Stomach (tissue), 8 donors: ENCODE measurements at regions not wholly inside any gene's neighbourhood (a gene's known extent, or its start where the extent isn't known, plus 50 kb on each side); places are given as distances from the start of the nearest gene placed in this dataset.

Source experiments
- DNase-seq, 2 donors: peaks; one replicate each; pipeline versions ENCODE4 v3.0.0 to v3.0.0-alpha.2; 2013 to 2019
- H3K27ac ChIP-seq, 5 donors: fragments of 200-600 bp in 4 of 5; sonication (generic) in 4 of 5; one replicate each; pipeline ENCODE4 v1.5.1; 2013 to 2019; ENCODE audit warnings: mild to moderate bottlenecking in 1 of 5, moderate library complexity in 1 of 5
- H3K27me3 ChIP-seq, 3 donors: fragments of 200-600 bp; sonication (generic); one replicate each; pipeline ENCODE4 v1.5.1; 2017 to 2019; ENCODE audit warnings: mixed run types in 1 of 3
- H3K36me3 ChIP-seq, 4 donors: fragments of 200-600 bp; sonication (generic); 1 replicate in 3 of 4; 2 replicates in 1 of 4; pipeline ENCODE4 v1.5.1; 2016 to 2019
- H3K4me1 ChIP-seq, 4 donors: fragments of 200-600 bp; sonication (generic); one replicate each; pipeline ENCODE4 v1.5.1; 2016 to 2019
- H3K4me3 ChIP-seq, 4 donors: fragments of 200-600 bp; sonication (generic) in 3 of 4; one replicate each; pipeline ENCODE4 v1.5.1; 2016 to 2019; ENCODE audit warnings: mild to moderate bottlenecking in 1 of 4
- H3K9me3 ChIP-seq, 4 donors: fragments of 200-600 bp; sonication (generic); one replicate each; pipeline ENCODE4 v1.5.1; 2016 to 2019
- EP300 ChIP-seq: sonication (generic); formaldehyde crosslinking; IDR thresholded peaks from one replicate; pipeline ENCODE4 v1.6.1; 2017; ENCODE audit warnings: antibody characterized with exemption
- POLR2A ChIP-seq, 4 donors: fragments of 450-650 bp; IDR thresholded peaks; one replicate each; pipeline ENCODE4 v1.6.1; 2016; ENCODE audit warnings: antibody characterized with exemption in 4 of 4, control low read depth in 2 of 4, mild to moderate bottlenecking in 1 of 4, moderate library complexity in 1 of 4
- POLR2AphosphoS5 ChIP-seq, 3 donors: sonication (generic); formaldehyde crosslinking; IDR thresholded peaks; one replicate each; pipeline ENCODE4 v1.6.1; 2016; ENCODE audit warnings: antibody characterized with exemption in 3 of 3
- WGBS, 5 donors: extraction: QIAGEN DNeasy Blood & Tissue Kit in 3 of 5; methylation state at CpG; one replicate each; pipeline versions ENCODE4 v1.1.5 to v1.1.7; 2013 to 2018; 5-methylcytosine and 5-hydroxymethylcytosine counted together
- intact Hi-C: fragments of 100-400 bp; cut with DNase I; formaldehyde crosslinking; loops from one replicate; pipeline ENCODE4 v1.15.1; 2023; ENCODE audit warnings: low total_unique reads
- TF ChIP-seq, protein P1 (sequence below), 7 experiments: fragments of 450-650 bp in 4 of 7; fragments of 200-600 bp in 3 of 7; sonication (generic) in 3 of 7; IDR thresholded peaks; one replicate each; pipeline ENCODE4 v1.5.1; 2016 to 2019; ENCODE audit warnings: antibody characterized with exemption in 7 of 7, control low read depth in 2 of 7, mild to moderate bottlenecking in 1 of 7
- donor health status: healthy with polysubstance abuse.
- donor health status: Bipolar disorder and iron deficiency.
- donor health status: healthy.

GRCh38 chr14:87268997-87269396, 724.0 kb downstream of the GALC start:
- intact Hi-C loops, result no loop called here
- no peaks in the 10 kb centered on the region for H3K4me1 ChIP-seq
- TF ChIP-seq POLR2AphosphoS5 (IDR thresholded peaks at IDR 0.05) (no peak), EP300 (no peak), POLR2A (IDR thresholded peaks at IDR 0.05) (no peak)
- TF ChIP-seq, protein P1, sequence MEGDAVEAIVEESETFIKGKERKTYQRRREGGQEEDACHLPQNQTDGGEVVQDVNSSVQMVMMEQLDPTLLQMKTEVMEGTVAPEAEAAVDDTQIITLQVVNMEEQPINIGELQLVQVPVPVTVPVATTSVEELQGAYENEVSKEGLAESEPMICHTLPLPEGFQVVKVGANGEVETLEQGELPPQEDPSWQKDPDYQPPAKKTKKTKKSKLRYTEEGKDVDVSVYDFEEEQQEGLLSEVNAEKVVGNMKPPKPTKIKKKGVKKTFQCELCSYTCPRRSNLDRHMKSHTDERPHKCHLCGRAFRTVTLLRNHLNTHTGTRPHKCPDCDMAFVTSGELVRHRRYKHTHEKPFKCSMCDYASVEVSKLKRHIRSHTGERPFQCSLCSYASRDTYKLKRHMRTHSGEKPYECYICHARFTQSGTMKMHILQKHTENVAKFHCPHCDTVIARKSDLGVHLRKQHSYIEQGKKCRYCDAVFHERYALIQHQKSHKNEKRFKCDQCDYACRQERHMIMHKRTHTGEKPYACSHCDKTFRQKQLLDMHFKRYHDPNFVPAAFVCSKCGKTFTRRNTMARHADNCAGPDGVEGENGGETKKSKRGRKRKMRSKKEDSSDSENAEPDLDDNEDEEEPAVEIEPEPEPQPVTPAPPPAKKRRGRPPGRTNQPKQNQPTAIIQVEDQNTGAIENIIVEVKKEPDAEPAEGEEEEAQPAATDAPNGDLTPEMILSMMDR (IDR thresholded peaks at IDR 0.05), result no peak
- peaks cover 0 to 7% (median 0%) of the 10 kb centered on the region in 4 donors for H3K9me3 ChIP-seq
- H3K36me3 ChIP-seq, result no peaks in the 10 kb centered on the region
- no peaks in the 10 kb centered on the region for H3K27me3 ChIP-seq
- DNase-seq, result no peak
- 31 to 55% (median 41%) methylated on average over 2 of the region's 2 CpGs for WGBS, 5 donors
- H3K4me3 ChIP-seq, result no peak overlapping the region
- H3K27ac ChIP-seq, result no peak overlapping the region

DNA sequence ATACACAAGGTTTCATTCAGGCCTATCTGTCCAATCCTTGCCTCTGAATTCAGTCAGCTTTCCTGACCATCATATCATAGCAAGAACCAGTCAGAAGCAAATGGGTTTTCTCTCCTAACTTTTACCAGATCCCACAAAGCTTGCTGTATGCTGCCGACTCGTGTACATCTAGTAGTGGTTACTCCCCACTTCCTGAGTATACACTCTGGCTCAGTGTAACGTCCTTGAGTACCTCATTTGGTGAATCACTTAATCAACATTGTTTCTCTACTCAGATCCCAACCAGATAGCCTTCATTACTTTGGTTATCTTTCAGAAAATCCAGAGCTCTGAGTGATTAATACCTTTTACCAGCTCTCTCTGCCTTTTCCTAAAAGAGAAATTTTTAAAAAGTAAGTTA, 728.2 kb downstream of the GALC start:
- 59 to 81% (median 66%) methylated on average over 3 of the region's 3 CpGs for whole genome bisulfite sequencing, 5 donors
- Histone ChIP-seq H3K9me3 (peaks cover 0 to under 1% (median 0%) of the 10 kb centered on the region in 4 donors), H3K27ac (no peak overlapping the region), H3K4me3 (no peak overlapping the region), H3K27me3 (no peaks in the 10 kb centered on the region), H3K36me3 (no peaks in the 10 kb centered on the region), H3K4me1 (no peaks in the 10 kb centered on the region)
- intact Hi-C loops, result no loop called here
- no peak for DNase-seq
- TF ChIP-seq, protein P1 (IDR thresholded peaks at IDR 0.05), result no peak
- TF ChIP-seq POLR2AphosphoS5 (IDR thresholded peaks at IDR 0.05) (no peak), POLR2A (IDR thresholded peaks at IDR 0.05) (no peak), EP300 (no peak)

GRCh38 chr14:87264272-87264785, 728.7 kb downstream of the GALC start:
- H3K4me1 ChIP-seq, result no peaks in the 10 kb centered on the region
- no peak for DNase-seq
- no peak overlapping the region for H3K4me3 ChIP-seq
- no peaks in the 10 kb centered on the region for H3K27me3 ChIP-seq
- WGBS, 5 donors, result 60 to 74% (median 65%) methylated on average over 2 of the region's 2 CpGs
- no peak overlapping the region for H3K27ac ChIP-seq
- H3K36me3 ChIP-seq, result no peaks in the 10 kb centered on the region
- TF ChIP-seq, protein P1 (IDR thresholded peaks at IDR 0.05), result no peak
- no peak for TF ChIP-seq POLR2A (IDR thresholded peaks at IDR 0.05)
- intact Hi-C loops, result no loop called here
- H3K9me3 ChIP-seq, result no peaks in the 10 kb centered on the region

GRCh38 chr14:87261621-87262020, 731.4 kb downstream of the GALC start:
- WGBS, 5 donors, result 91 to 95% (median 93%) methylated on average over 2 of the region's 2 CpGs

More at GRCh38 chr14:87261621-87262020, 731.4 kb downstream of the GALC start:
- H3K4me3 ChIP-seq, result no peak overlapping the region
- no peak for DNase-seq
- no peak overlapping the region for H3K27ac ChIP-seq
- no peaks in the 10 kb centered on the region for H3K4me1 ChIP-seq
- TF ChIP-seq POLR2AphosphoS5 (IDR thresholded peaks at IDR 0.05) (no peak), POLR2A (IDR thresholded peaks at IDR 0.05) (no peak), EP300 (no peak)
- TF ChIP-seq, protein P1 (IDR thresholded peaks at IDR 0.05), result no peak
- H3K27me3 ChIP-seq, result no peaks in the 10 kb centered on the region
- no peaks in the 10 kb centered on the region for H3K36me3 ChIP-seq
- peaks cover 0 to 8% (median 0%) of the 10 kb centered on the region in 4 donors for H3K9me3 ChIP-seq
- intact Hi-C loops, result no loop called here
